ENCODE measurements at regions not wholly inside any gene's neighbourhood (a gene's known extent, or its start where the extent isn't known, plus 50 kb on each side); places are given as distances from the start of the nearest gene placed in this dataset.
"Not testable (repeated sequence)": the region's sequence is repeated elsewhere in the genome, so short reads cannot be mapped to it uniquely, and the experiment has no call there.

GRCh38 chr2:155502766-155503165 is 804.3 kb downstream of the KCNJ3 start:
- FAIRE-seq: no peak

GRCh38 chr2:155498106-155498505 is 799.6 kb downstream of the KCNJ3 start:
- FAIRE-seq: no peak

GRCh38 chr2:155494744-155495143 is 796.2 kb downstream of the KCNJ3 start:
- no peak for FAIRE-seq

GRCh38 chr2:155485141-155485842 is 786.8 kb downstream of the KCNJ3 start:
- FAIRE-seq: no peak

- peak; percentile 40 for FAIRE-seq
Observed at GRCh38 chr2:155481141-155481540, 782.6 kb downstream of the KCNJ3 start.

GRCh38 chr2:155472018-155472417 is 773.5 kb downstream of the KCNJ3 start:
- FAIRE-seq: not testable (repeated sequence)

GRCh38 chr2:155456222-155456621 is 757.7 kb downstream of the KCNJ3 start:
- FAIRE-seq: no peak

- FAIRE-seq: no peak
Observed at GRCh38 chr2:155442755-155443372, 744.4 kb downstream of the KCNJ3 start.

GRCh38 chr2:155442088-155442487 is 743.6 kb downstream of the KCNJ3 start:
- FAIRE-seq: no peak

GRCh38 chr2:155431004-155431507 is 732.6 kb downstream of the KCNJ3 start:
- no peak for FAIRE-seq

GRCh38 chr2:155427470-155427869 is 729.0 kb downstream of the KCNJ3 start:
- no peak for FAIRE-seq

GRCh38 chr2:155424518-155424917 is 726.0 kb downstream of the KCNJ3 start:
- no peak for FAIRE-seq

GRCh38 chr2:155418753-155419152 is 720.3 kb downstream of the KCNJ3 start:
- no peak for FAIRE-seq

- FAIRE-seq: no peak
Observed at GRCh38 chr2:155412598-155412997, 714.1 kb downstream of the KCNJ3 start.

GRCh38 chr2:155404433-155405002 is 706.0 kb downstream of the KCNJ3 start:
- FAIRE-seq: no peak

- FAIRE-seq: no peak
Observed at GRCh38 chr2:155393406-155393805, 694.9 kb downstream of the KCNJ3 start.

GRCh38 chr2:155391613-155392130 is 693.2 kb downstream of the KCNJ3 start:
- FAIRE-seq: no peak

GRCh38 chr2:155389224-155389623 is 690.7 kb downstream of the KCNJ3 start:
- no peak for FAIRE-seq

- FAIRE-seq: no peak
Observed at GRCh38 chr2:155384555-155385123, 686.1 kb downstream of the KCNJ3 start.

GRCh38 chr2:155382776-155383175 is 684.3 kb downstream of the KCNJ3 start:
- FAIRE-seq: no peak

- FAIRE-seq: no peak
Observed at GRCh38 chr2:155381436-155381835, 682.9 kb downstream of the KCNJ3 start.

- no peak for FAIRE-seq
Observed at GRCh38 chr2:155379494-155379893, 681.0 kb downstream of the KCNJ3 start.

- FAIRE-seq: no peak
Observed at GRCh38 chr2:155377931-155378444, 679.5 kb downstream of the KCNJ3 start.
